ENCODE measurements at regions not wholly inside any gene's neighbourhood (a gene's known extent, or its start where the extent isn't known, plus 50 kb on each side); places are given as distances from the start of the nearest gene placed in this dataset.
A peak's percentile ranks its signal among the peaks of the same experiment; 100 is the strongest.

- WGBS (ENCODE audit: insufficient coverage) = 92% methylated on average over 9 of the region's 11 CpGs
- no peak for DNase-seq (ENCODE audit: low read depth in 4 of 6, low spot score in 6 of 6)
- no peaks in the 10 kb centered on the region for H3K36me3 ChIP-seq (ENCODE audit: control insufficient read depth, insufficient read depth, low read length)
These were observed 67.2 kb upstream of the TRIO start for GRCh38 chr5:14075937-14076336.

GRCh38 chr5:14071433-14071832 is 71.7 kb upstream of the TRIO start:
- no peaks in the 10 kb centered on the region for H3K27me3 ChIP-seq (ENCODE audit: control insufficient read depth, insufficient read depth, low read length)
- H3K27ac ChIP-seq (ENCODE audit: low read depth, low read length) = no peak overlapping the region
- no peaks in the 10 kb centered on the region for H3K9me3 ChIP-seq (ENCODE audit: control insufficient read depth, insufficient read depth, low read length)
- H3K36me3 ChIP-seq (ENCODE audit: control insufficient read depth, insufficient read depth, low read length) = no peaks in the 10 kb centered on the region
- no CpG with 5 or more reads among the region's 5 CpGs for WGBS (ENCODE audit: insufficient coverage)
- no peaks in the 10 kb centered on the region for H3K4me1 ChIP-seq (ENCODE audit: control insufficient read depth, insufficient read depth, low read length)
- H3K4me3 ChIP-seq (ENCODE audit: low read depth, low read length) = no peak overlapping the region
- no peak for DNase-seq (ENCODE audit: low read depth in 4 of 6, low spot score in 6 of 6)

More at GRCh38 chr5:14075937-14076336, 67.2 kb upstream of the TRIO start:
- H3K4me1 ChIP-seq (ENCODE audit: control insufficient read depth, insufficient read depth, low read length) = no peaks in the 10 kb centered on the region
- no peak overlapping the region for H3K4me3 ChIP-seq (ENCODE audit: low read depth, low read length)
- H3K27me3 ChIP-seq (ENCODE audit: control insufficient read depth, insufficient read depth, low read length) = no peaks in the 10 kb centered on the region
- no peak overlapping the region for H3K27ac ChIP-seq (ENCODE audit: low read depth, low read length)
- no peaks in the 10 kb centered on the region for H3K9me3 ChIP-seq (ENCODE audit: control insufficient read depth, insufficient read depth, low read length)

GRCh38 chr5:14069021-14069420 is 74.1 kb upstream of the TRIO start:
- H3K27ac ChIP-seq (ENCODE audit: low read depth, low read length) = no peak overlapping the region

GRCh38 chr5:14068136-14068535 is 75.0 kb upstream of the TRIO start:
- no peak overlapping the region for H3K27ac ChIP-seq (ENCODE audit: low read depth, low read length)

More at GRCh38 chr5:14069021-14069420, 74.1 kb upstream of the TRIO start:
- no peak overlapping the region for H3K4me3 ChIP-seq (ENCODE audit: low read depth, low read length)
- H3K9me3 ChIP-seq (ENCODE audit: control insufficient read depth, insufficient read depth, low read length) = no peaks in the 10 kb centered on the region
- no peak for DNase-seq (ENCODE audit: low read depth in 4 of 6, low spot score in 6 of 6)
- WGBS (ENCODE audit: insufficient coverage) = 97% methylated on average over 5 of the region's 7 CpGs
- no peaks in the 10 kb centered on the region for H3K27me3 ChIP-seq (ENCODE audit: control insufficient read depth, insufficient read depth, low read length)
- H3K36me3 ChIP-seq (ENCODE audit: control insufficient read depth, insufficient read depth, low read length) = no peaks in the 10 kb centered on the region
- no peaks in the 10 kb centered on the region for H3K4me1 ChIP-seq (ENCODE audit: control insufficient read depth, insufficient read depth, low read length)

GRCh38 chr5:14066326-14066725 is 76.8 kb upstream of the TRIO start:
- H3K36me3 ChIP-seq (ENCODE audit: control insufficient read depth, insufficient read depth, low read length) = no peaks in the 10 kb centered on the region
- no peak for DNase-seq (ENCODE audit: low read depth in 4 of 6, low spot score in 6 of 6)
- H3K27ac ChIP-seq (ENCODE audit: low read depth, low read length) = no peak overlapping the region

More at GRCh38 chr5:14068136-14068535, 75.0 kb upstream of the TRIO start:
- Histone ChIP-seq H3K4me3 (ENCODE audit: low read depth, low read length) (no peak overlapping the region), H3K9me3 (ENCODE audit: control insufficient read depth, insufficient read depth, low read length) (no peaks in the 10 kb centered on the region), H3K4me1 (ENCODE audit: control insufficient read depth, insufficient read depth, low read length) (no peaks in the 10 kb centered on the region), H3K36me3 (ENCODE audit: control insufficient read depth, insufficient read depth, low read length) (no peaks in the 10 kb centered on the region), H3K27me3 (ENCODE audit: control insufficient read depth, insufficient read depth, low read length) (no peaks in the 10 kb centered on the region)
- DNase-seq (ENCODE audit: low read depth in 4 of 6, low spot score in 6 of 6) = no peak
- no CpG with 5 or more reads among the region's 4 CpGs for WGBS (ENCODE audit: insufficient coverage)

GRCh38 chr5:14064841-14065240 is 78.3 kb upstream of the TRIO start:
- H3K27me3 ChIP-seq (ENCODE audit: control insufficient read depth, insufficient read depth, low read length) = no peaks in the 10 kb centered on the region
- H3K4me1 ChIP-seq (ENCODE audit: control insufficient read depth, insufficient read depth, low read length) = no peaks in the 10 kb centered on the region
- H3K4me3 ChIP-seq (ENCODE audit: low read depth, low read length) = no peak overlapping the region
- DNase-seq (ENCODE audit: low read depth in 4 of 6, low spot score in 6 of 6) = no peak
- H3K9me3 ChIP-seq (ENCODE audit: control insufficient read depth, insufficient read depth, low read length) = no peaks in the 10 kb centered on the region
- no peaks in the 10 kb centered on the region for H3K36me3 ChIP-seq (ENCODE audit: control insufficient read depth, insufficient read depth, low read length)
- no CpG with 5 or more reads among the region's 1 CpG for WGBS (ENCODE audit: insufficient coverage)
- H3K27ac ChIP-seq (ENCODE audit: low read depth, low read length) = no peak overlapping the region

More at GRCh38 chr5:14066326-14066725, 76.8 kb upstream of the TRIO start:
- no peak overlapping the region for H3K4me3 ChIP-seq (ENCODE audit: low read depth, low read length)
- no peaks in the 10 kb centered on the region for H3K9me3 ChIP-seq (ENCODE audit: control insufficient read depth, insufficient read depth, low read length)
- H3K4me1 ChIP-seq (ENCODE audit: control insufficient read depth, insufficient read depth, low read length) = no peaks in the 10 kb centered on the region
- H3K27me3 ChIP-seq (ENCODE audit: control insufficient read depth, insufficient read depth, low read length) = no peaks in the 10 kb centered on the region

GRCh38 chr5:14063691-14064090 is 79.5 kb upstream of the TRIO start:
- no peak overlapping the region for H3K27ac ChIP-seq (ENCODE audit: low read depth, low read length)
- WGBS (ENCODE audit: insufficient coverage) = no CpG with 5 or more reads among the region's 1 CpG
- no peaks in the 10 kb centered on the region for H3K4me1 ChIP-seq (ENCODE audit: control insufficient read depth, insufficient read depth, low read length)
- no peaks in the 10 kb centered on the region for H3K27me3 ChIP-seq (ENCODE audit: control insufficient read depth, insufficient read depth, low read length)
- no peak for DNase-seq (ENCODE audit: low read depth in 4 of 6, low spot score in 6 of 6)
- no peaks in the 10 kb centered on the region for H3K36me3 ChIP-seq (ENCODE audit: control insufficient read depth, insufficient read depth, low read length)
- no peak overlapping the region for H3K4me3 ChIP-seq (ENCODE audit: low read depth, low read length)
- H3K9me3 ChIP-seq (ENCODE audit: control insufficient read depth, insufficient read depth, low read length) = no peaks in the 10 kb centered on the region

GRCh38 chr5:14063138-14063537 is 80.0 kb upstream of the TRIO start:
- no peak overlapping the region for H3K27ac ChIP-seq (ENCODE audit: low read depth, low read length)
- H3K4me1 ChIP-seq (ENCODE audit: control insufficient read depth, insufficient read depth, low read length) = no peaks in the 10 kb centered on the region
- no CpG with 5 or more reads among the region's 4 CpGs for WGBS (ENCODE audit: insufficient coverage)
- H3K9me3 ChIP-seq (ENCODE audit: control insufficient read depth, insufficient read depth, low read length) = no peaks in the 10 kb centered on the region
- no peaks in the 10 kb centered on the region for H3K27me3 ChIP-seq (ENCODE audit: control insufficient read depth, insufficient read depth, low read length)
- peak in 1 of 6 donors; percentile 9 for DNase-seq (ENCODE audit: low read depth in 4 of 6, low spot score in 6 of 6)
- no peak overlapping the region for H3K4me3 ChIP-seq (ENCODE audit: low read depth, low read length)
- no peaks in the 10 kb centered on the region for H3K36me3 ChIP-seq (ENCODE audit: control insufficient read depth, insufficient read depth, low read length)

- H3K27ac ChIP-seq (ENCODE audit: low read depth, low read length) = no peak overlapping the region
- no peaks in the 10 kb centered on the region for H3K9me3 ChIP-seq (ENCODE audit: control insufficient read depth, insufficient read depth, low read length)
- no CpG with 5 or more reads among the region's 2 CpGs for WGBS (ENCODE audit: insufficient coverage)
- DNase-seq (ENCODE audit: low read depth in 4 of 6, low spot score in 6 of 6) = no peak
- H3K4me1 ChIP-seq (ENCODE audit: control insufficient read depth, insufficient read depth, low read length) = no peaks in the 10 kb centered on the region
- H3K27me3 ChIP-seq (ENCODE audit: control insufficient read depth, insufficient read depth, low read length) = no peaks in the 10 kb centered on the region
- no peaks in the 10 kb centered on the region for H3K36me3 ChIP-seq (ENCODE audit: control insufficient read depth, insufficient read depth, low read length)
- H3K4me3 ChIP-seq (ENCODE audit: low read depth, low read length) = no peak overlapping the region
These were observed 81.0 kb upstream of the TRIO start for GRCh38 chr5:14062178-14062577.

- no peak overlapping the region for H3K4me3 ChIP-seq (ENCODE audit: low read depth, low read length)
- no peaks in the 10 kb centered on the region for H3K4me1 ChIP-seq (ENCODE audit: control insufficient read depth, insufficient read depth, low read length)
- WGBS (ENCODE audit: insufficient coverage) = 90% methylated on average over 5 of the region's 5 CpGs
- H3K27me3 ChIP-seq (ENCODE audit: control insufficient read depth, insufficient read depth, low read length) = no peaks in the 10 kb centered on the region
- no peak for DNase-seq (ENCODE audit: low read depth in 4 of 6, low spot score in 6 of 6)
- H3K36me3 ChIP-seq (ENCODE audit: control insufficient read depth, insufficient read depth, low read length) = no peaks in the 10 kb centered on the region
- no peak overlapping the region for H3K27ac ChIP-seq (ENCODE audit: low read depth, low read length)
- H3K9me3 ChIP-seq (ENCODE audit: control insufficient read depth, insufficient read depth, low read length) = no peaks in the 10 kb centered on the region
These were observed 82.0 kb upstream of the TRIO start for GRCh38 chr5:14061106-14061505.

Measured in spinal cord (tissue), 9 donors.